Liver (tissue), 8 donors: ENCODE measurements at regions not wholly inside any gene's neighbourhood (a gene's known extent, or its start where the extent isn't known, plus 50 kb on each side); places are given as distances from the start of the nearest gene placed in this dataset.

Experiments
- DNase-seq: peaks from one replicate; pipeline ENCODE4 v3.0.0-alpha.2; 2017; ENCODE audit warnings: low spot score
- H3K27ac ChIP-seq, 2 donors: one replicate each; pipeline ENCODE4 v1.7.0; 2013; ENCODE audit warnings: inconsistent platforms in 2 of 2, low read length in 2 of 2, control low read depth in 1 of 2, low read depth in 1 of 2, mild to moderate bottlenecking in 1 of 2
- H3K27me3 ChIP-seq, 4 donors: one replicate each; pipeline versions ENCODE4 v1.6.1 to v1.7.0; 2013; ENCODE audit warnings: low read length in 3 of 4, inconsistent platforms in 1 of 4, mild to moderate bottlenecking in 1 of 4, moderate library complexity in 1 of 4; ENCODE audit not compliant: control insufficient read depth in 4 of 4, insufficient read depth in 4 of 4
- H3K36me3 ChIP-seq, 4 donors: one replicate each; pipeline versions ENCODE4 v1.6.1 to v1.7.0; 2013; ENCODE audit warnings: low read length in 3 of 4, mild to moderate bottlenecking in 3 of 4, low read depth in 1 of 4, moderate library complexity in 1 of 4; ENCODE audit not compliant: control insufficient read depth in 4 of 4, insufficient read depth in 3 of 4
- H3K4me1 ChIP-seq, 4 donors: one replicate each; pipeline versions ENCODE4 v1.6.1 to v1.7.0; 2013; ENCODE audit warnings: low read length in 3 of 4, mild to moderate bottlenecking in 3 of 4, moderate library complexity in 1 of 4; ENCODE audit not compliant: control insufficient read depth in 4 of 4, insufficient read depth in 4 of 4
- H3K4me3 ChIP-seq, 3 donors: one replicate each; pipeline versions ENCODE4 v1.6.1 to v1.7.0; 2013; ENCODE audit warnings: low read length in 3 of 3, control low read depth in 1 of 3, low read depth in 1 of 3, mild to moderate bottlenecking in 1 of 3
- H3K9ac ChIP-seq, 2 donors: one replicate each; pipeline ENCODE4 v1.7.0; 2013; ENCODE audit warnings: low read length in 2 of 2, mild to moderate bottlenecking in 2 of 2, moderate library complexity in 2 of 2, control low read depth in 1 of 2, low read depth in 1 of 2
- H3K9me3 ChIP-seq, 4 donors: one replicate each; pipeline versions ENCODE4 v1.6.1 to v1.7.0; 2013; ENCODE audit warnings: low read length in 3 of 4; ENCODE audit not compliant: control insufficient read depth in 4 of 4
- ATF3 ChIP-seq: IDR thresholded peaks from 2 replicates; pipeline ENCODE4 v1.6.1; 2016; ENCODE audit warnings: antibody characterized with exemption
- CTCF ChIP-seq: fragments of 150-350 bp; IDR thresholded peaks from 2 replicates; pipeline ENCODE4 v1.5.1; 2017; ENCODE audit warnings: improper control_type of control experiment, low read depth, low read length; ENCODE audit not compliant: missing input control
- EGR1 ChIP-seq, 2 donors: IDR thresholded peaks; 2 replicates each; pipeline ENCODE4 v1.6.1; 2016 to 2018; ENCODE audit warnings: antibody characterized with exemption in 2 of 2, low read depth in 2 of 2
- FOXA1 ChIP-seq: IDR thresholded peaks from 2 replicates; pipeline ENCODE4 v1.6.1; 2016; ENCODE audit warnings: antibody characterized with exemption
- FOXA2 ChIP-seq: IDR thresholded peaks from 2 replicates; pipeline ENCODE4 v1.6.1; 2016; ENCODE audit warnings: antibody characterized with exemption
- GABPA ChIP-seq, 2 donors: IDR thresholded peaks in 1 of 2; conservative IDR thresholded peaks in 1 of 2; 2 replicates each; pipeline ENCODE4 v1.6.1; 2016; ENCODE audit warnings: antibody characterized with exemption in 2 of 2, mild to moderate bottlenecking in 1 of 2, moderate library complexity in 1 of 2
- HNF4A ChIP-seq, 2 donors: conservative IDR thresholded peaks; 2 replicates each; pipeline ENCODE4 v1.6.1; 2016; ENCODE audit warnings: antibody characterized with exemption in 2 of 2, mild to moderate bottlenecking in 2 of 2
- HNF4G ChIP-seq: IDR thresholded peaks from 2 replicates; pipeline ENCODE4 v1.6.1; 2016; ENCODE audit warnings: antibody characterized with exemption
- JUND ChIP-seq, 2 donors: IDR thresholded peaks; 2 replicates each; pipeline ENCODE4 v1.6.1; 2016; ENCODE audit warnings: antibody characterized with exemption in 2 of 2
- MAX ChIP-seq: IDR thresholded peaks from 2 replicates; pipeline ENCODE4 v1.6.1; 2016; ENCODE audit warnings: antibody characterized with exemption
- NR2F2 ChIP-seq: IDR thresholded peaks from 2 replicates; pipeline ENCODE4 v1.6.1; 2016; ENCODE audit warnings: antibody characterized with exemption
- RAD21 ChIP-seq, 2 donors: IDR thresholded peaks; 2 replicates each; pipeline ENCODE4 v1.6.1; 2016; ENCODE audit warnings: antibody characterized with exemption in 2 of 2, mild to moderate bottlenecking in 2 of 2
- REST ChIP-seq: IDR thresholded peaks from 2 replicates; pipeline ENCODE4 v1.6.1; 2016; ENCODE audit warnings: antibody characterized with exemption, mild to moderate bottlenecking
- RXRA ChIP-seq, 2 donors: IDR thresholded peaks; 2 replicates each; pipeline ENCODE4 v1.6.1; 2017 to 2018; ENCODE audit warnings: antibody characterized with exemption in 2 of 2, mild to moderate bottlenecking in 1 of 2
- SP1 ChIP-seq: IDR thresholded peaks from 2 replicates; pipeline ENCODE4 v1.6.1; 2018; ENCODE audit warnings: antibody characterized with exemption, mild to moderate bottlenecking
- TAF1 ChIP-seq: conservative IDR thresholded peaks from 2 replicates; pipeline ENCODE4 v1.6.1; 2016; ENCODE audit warnings: antibody characterized with exemption, mild to moderate bottlenecking
- YY1 ChIP-seq: IDR thresholded peaks from 2 replicates; pipeline ENCODE4 v1.6.1; 2016; ENCODE audit warnings: antibody characterized with exemption, mild to moderate bottlenecking
- ZBTB33 ChIP-seq: IDR thresholded peaks from 2 replicates; pipeline ENCODE4 v1.6.1; 2016; ENCODE audit warnings: antibody characterized with exemption
- WGBS: extraction: QIAGEN DNeasy Blood & Tissue Kit; methylation state at CpG from one replicate; pipeline ENCODE4 v1.1.7; 2013; 5-methylcytosine and 5-hydroxymethylcytosine counted together
- donor health status: healthy.
- donor health status: healthy.
- donor health status: healthy.
- donor health status: healthy.
- donor health status: healthy.

- 75% methylated on average over 3 of the region's 3 CpGs for WGBS
- H3K36me3 ChIP-seq = no peaks in the 10 kb centered on the region
- no peaks in the 10 kb centered on the region for H3K27me3 ChIP-seq
- no peaks in the 10 kb centered on the region for H3K9me3 ChIP-seq
- TF ChIP-seq RXRA (IDR thresholded peaks at IDR 0.05) (no peak), TAF1 (no peak), REST (no peak), ATF3 (no peak), HNF4A (conservative IDR thresholded peaks at IDR 0.05) (no peak), FOXA2 (no peak), CTCF (no peak), JUND (IDR thresholded peaks at IDR 0.05) (no peak), HNF4G (no peak), EGR1 (IDR thresholded peaks at IDR 0.05; ENCODE audit: low read depth in 2 of 2) (no peak), FOXA1 (no peak), GABPA (IDR thresholded peaks at IDR 0.05 in 1 of 2, conservative IDR thresholded peaks at IDR 0.05 in 1 of 2) (no peak), NR2F2 (no peak), SP1 (no peak), ZBTB33 (no peak), RAD21 (IDR thresholded peaks at IDR 0.05) (no peak), MAX (no peak), YY1 (no peak)
- H3K27ac ChIP-seq = no peak overlapping the region
- H3K9ac ChIP-seq = no peak overlapping the region
- H3K4me3 ChIP-seq = no peak overlapping the region
- no peak for DNase-seq
- H3K4me1 ChIP-seq = no peaks in the 10 kb centered on the region
These were observed 310.6 kb downstream of the LRRIQ3 start for GRCh38 chr1:73887412-73887811.

GRCh38 chr1:73886716-73887115 lies 311.3 kb downstream of the LRRIQ3 start:
- H3K4me1 ChIP-seq = no peaks in the 10 kb centered on the region
- H3K9ac ChIP-seq = no peak overlapping the region
- 66% methylated on average over 2 of the region's 2 CpGs for WGBS
- DNase-seq = no peak
- H3K27ac ChIP-seq = no peak overlapping the region
- H3K36me3 ChIP-seq = no peaks in the 10 kb centered on the region
- H3K4me3 ChIP-seq = no peak overlapping the region
- H3K27me3 ChIP-seq = no peaks in the 10 kb centered on the region
- no peaks in the 10 kb centered on the region for H3K9me3 ChIP-seq
- TF ChIP-seq YY1 = no peak
- no peak for TF ChIP-seq RAD21 (IDR thresholded peaks at IDR 0.05)
- TF ChIP-seq NR2F2 = no peak
- TF ChIP-seq SP1 = no peak
- TF ChIP-seq HNF4G = no peak
- TF ChIP-seq ZBTB33 = no peak
- no peak for TF ChIP-seq CTCF
- TF ChIP-seq MAX = no peak
- no peak for TF ChIP-seq HNF4A (conservative IDR thresholded peaks at IDR 0.05)
- TF ChIP-seq RXRA (IDR thresholded peaks at IDR 0.05) = no peak
- no peak for TF ChIP-seq ATF3
- TF ChIP-seq FOXA1 = no peak
- TF ChIP-seq GABPA (IDR thresholded peaks at IDR 0.05 in 1 of 2, conservative IDR thresholded peaks at IDR 0.05 in 1 of 2) = no peak
- no peak for TF ChIP-seq JUND (IDR thresholded peaks at IDR 0.05)
